Esophagus muscularis mucosa (tissue), 4 donors: ENCODE measurements at regions not wholly inside any gene's neighbourhood (a gene's known extent, or its start where the extent isn't known, plus 50 kb on each side); places are given as distances from the start of the nearest gene placed in this dataset.

Experiments used
- CTCF ChIP-seq, 3 experiments: fragments of 200-600 bp in 2 of 3; fragments of 450-650 bp in 1 of 3; sonication (generic) in 2 of 3; IDR thresholded peaks; one replicate each; pipeline ENCODE4 v1.5.1; 2017 to 2019; ENCODE audit warnings: antibody characterized with exemption in 3 of 3, mild to moderate bottlenecking in 2 of 3, moderate library complexity in 1 of 3
- EP300 ChIP-seq: sonication (generic); formaldehyde crosslinking; IDR thresholded peaks from one replicate; pipeline ENCODE4 v1.6.1; 2017; ENCODE audit warnings: antibody characterized with exemption
- POLR2A ChIP-seq: fragments of 450-650 bp; IDR thresholded peaks from one replicate; pipeline ENCODE4 v1.6.1; 2017; ENCODE audit warnings: antibody characterized with exemption, moderate library complexity, mild to moderate bottlenecking, low read depth
- POLR2AphosphoS5 ChIP-seq, 2 donors: sonication (generic); formaldehyde crosslinking; IDR thresholded peaks; one replicate each; pipeline ENCODE4 v1.6.1; 2017; ENCODE audit warnings: antibody characterized with exemption in 2 of 2

GRCh38 chr21:16945580-16945979 lies 567.3 kb upstream of the CXADR start:
- TF ChIP-seq CTCF (IDR thresholded peaks at IDR 0.05): no peak
- TF ChIP-seq POLR2A: no peak
- TF ChIP-seq EP300: no peak
- no peak for TF ChIP-seq POLR2AphosphoS5 (IDR thresholded peaks at IDR 0.05)
